ENCODE measurements at regions not wholly inside any gene's neighbourhood (a gene's known extent, or its start where the extent isn't known, plus 50 kb on each side); places are given as distances from the start of the nearest gene placed in this dataset.
A peak's percentile ranks its signal among the peaks of the same experiment; 100 is the strongest.

DNA sequence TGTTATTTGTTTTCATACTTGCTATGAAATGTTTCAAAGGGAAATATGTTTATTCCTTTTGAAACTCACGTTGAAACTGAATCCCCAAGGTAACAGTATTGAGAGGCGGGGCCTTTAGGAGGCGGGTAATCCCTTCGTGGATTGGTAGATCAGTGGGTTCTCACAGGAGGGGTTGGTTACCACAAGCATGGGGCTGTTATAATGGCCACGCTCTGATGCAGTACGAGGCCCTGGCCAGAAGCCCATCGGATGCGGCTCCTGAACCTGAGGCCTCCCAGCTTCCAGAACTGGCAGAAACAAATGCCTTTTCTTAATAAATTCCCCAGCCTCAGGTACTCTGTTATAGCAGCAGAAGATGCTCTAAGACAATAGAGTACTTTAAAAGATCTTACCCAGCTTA, 135.7 kb downstream of the ASB1 start:
- DNase-seq: no peak

DNA sequence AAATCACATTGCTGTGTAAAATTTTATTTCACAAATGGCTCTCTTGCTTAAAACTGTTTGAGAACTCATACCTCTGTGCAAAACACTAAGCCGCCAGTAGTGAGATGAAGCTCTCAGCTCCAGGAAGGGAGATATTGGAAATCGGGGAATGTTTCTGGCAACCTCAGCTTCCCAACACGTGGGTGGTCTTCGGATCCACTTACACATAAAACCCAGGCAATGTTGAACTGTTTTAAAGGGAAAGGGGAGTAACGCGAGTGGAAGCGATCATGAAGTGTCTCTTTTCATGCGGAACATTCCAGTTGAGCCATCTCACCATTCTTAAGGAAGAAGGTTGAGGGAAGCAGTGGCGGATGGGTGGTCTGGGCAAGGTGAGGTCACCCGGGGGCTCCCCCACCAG, 136.8 kb downstream of the ASB1 start:
- DNase-seq: no peak

DNA sequence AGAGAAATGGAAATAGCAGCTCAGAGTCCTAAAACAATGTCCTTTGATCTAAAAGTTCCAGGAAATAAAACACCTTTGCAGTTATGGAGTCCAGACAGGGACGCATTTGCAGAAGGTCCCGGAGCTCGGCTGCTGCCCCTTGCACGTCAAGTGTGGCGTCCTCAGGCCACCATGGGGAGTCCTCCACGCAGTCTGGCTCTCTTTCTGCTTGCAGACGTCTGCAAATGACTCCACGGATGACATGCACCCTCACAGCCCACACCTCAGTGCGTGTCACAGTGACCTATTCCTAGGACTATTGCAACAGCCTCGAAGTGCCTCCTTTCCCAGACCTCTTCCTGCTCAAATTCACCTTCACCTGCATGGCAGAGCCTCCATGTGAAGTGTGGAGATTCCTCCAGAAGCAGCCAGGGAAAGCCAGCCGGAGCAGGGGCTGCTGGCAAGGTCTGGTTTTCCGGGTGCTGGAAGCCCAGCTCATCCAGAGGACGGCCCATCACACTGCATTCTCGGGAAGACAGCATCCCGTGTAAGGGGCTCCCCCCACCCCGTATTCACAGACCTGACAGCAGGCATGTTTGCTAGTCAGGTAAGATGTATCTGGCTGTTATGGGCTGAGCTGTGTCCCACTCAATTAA, 137.7 kb downstream of the ASB1 start:
- DNase-seq: no peak

DNA sequence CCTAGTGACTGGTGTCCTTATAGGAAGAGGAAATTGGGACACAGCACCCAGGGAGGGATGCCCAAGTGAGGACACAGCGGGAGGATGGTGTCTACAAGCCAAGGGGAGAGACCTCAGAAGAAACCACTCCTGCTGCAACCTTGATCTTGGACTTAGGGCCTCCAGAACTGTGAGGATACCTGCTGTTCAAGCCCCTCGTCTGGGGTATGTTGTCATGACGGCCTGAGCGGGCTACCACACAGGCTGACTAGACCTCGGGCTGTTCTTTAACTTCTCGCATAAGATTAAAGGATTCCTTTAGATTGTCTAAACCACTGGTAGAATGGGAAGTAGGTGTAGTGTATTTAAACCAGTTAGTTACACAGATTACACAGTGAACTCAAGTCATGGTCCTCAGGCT, 138.3 kb downstream of the ASB1 start:
- DNase-seq: no peak

DNA sequence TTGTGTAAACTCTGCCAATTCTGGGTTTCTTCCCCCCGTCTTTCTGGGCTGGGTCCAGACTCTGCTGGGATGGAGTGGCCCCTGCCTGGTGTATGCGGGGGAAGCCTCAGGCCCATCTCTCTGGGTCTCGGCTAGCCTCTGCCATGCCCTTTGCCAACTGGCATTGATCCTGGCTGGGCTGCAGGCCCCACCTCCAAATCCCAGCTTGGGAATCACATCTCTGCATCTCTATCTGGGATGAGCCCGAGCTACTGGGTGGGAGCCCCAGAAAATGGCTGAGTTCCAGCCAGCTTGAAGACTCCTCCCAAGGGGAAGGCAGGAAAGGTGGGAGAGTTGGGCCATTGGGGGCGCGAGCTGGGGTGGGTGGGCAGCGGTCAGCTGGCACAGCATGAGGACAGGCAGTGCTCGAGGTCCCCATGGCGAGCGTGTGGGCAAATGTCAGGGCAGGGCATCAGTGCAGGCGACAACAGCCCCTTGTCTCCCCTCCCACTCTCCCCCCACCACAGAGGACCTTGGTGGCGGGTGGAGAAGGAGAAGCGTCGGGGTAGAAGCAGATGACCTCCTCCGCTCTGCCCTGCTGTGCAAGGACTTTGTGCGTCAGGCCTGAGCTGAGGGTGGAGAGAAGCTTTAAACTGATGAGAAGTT, 139.4 kb downstream of the ASB1 start:
- DNase-seq: no peak

DNA sequence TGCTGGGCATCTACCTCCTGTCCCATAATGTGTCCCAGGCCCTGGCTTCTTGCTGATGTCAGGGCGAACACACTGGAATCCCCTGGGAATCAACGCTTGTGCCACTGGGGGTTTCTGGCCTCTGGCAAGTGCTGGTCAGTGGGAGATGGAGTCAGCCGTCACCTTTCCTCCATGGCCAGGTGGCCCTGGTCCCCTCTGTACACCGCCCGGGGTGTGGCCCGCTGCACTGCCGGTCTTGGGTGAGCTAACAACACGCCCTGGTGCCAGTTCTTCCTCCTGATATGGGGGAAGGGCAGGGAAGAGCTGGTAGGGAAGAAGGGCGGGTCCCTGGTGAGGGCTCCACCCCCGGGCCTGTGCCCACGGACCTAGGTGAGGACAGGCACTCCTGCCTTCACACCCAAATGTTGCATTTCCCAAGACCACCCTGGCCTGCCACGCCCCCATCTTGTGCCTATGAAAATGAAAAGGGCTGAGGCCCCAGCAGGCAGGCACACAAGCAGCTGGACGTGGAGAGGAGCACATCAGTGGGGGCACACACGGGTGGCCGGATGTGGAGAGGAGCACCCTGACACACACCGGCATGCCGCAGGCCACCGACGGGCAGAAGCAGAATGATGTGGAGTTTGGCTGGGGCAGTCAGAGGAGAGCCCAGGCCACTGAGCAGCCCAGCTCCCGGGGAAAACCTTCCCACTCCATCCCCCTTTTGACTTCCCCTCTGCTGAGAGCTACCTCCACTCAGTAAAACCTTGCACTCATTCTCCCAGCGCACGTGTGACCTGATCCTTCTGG, 140.5 kb downstream of the ASB1 start:
- DNase-seq: no peak

DNA sequence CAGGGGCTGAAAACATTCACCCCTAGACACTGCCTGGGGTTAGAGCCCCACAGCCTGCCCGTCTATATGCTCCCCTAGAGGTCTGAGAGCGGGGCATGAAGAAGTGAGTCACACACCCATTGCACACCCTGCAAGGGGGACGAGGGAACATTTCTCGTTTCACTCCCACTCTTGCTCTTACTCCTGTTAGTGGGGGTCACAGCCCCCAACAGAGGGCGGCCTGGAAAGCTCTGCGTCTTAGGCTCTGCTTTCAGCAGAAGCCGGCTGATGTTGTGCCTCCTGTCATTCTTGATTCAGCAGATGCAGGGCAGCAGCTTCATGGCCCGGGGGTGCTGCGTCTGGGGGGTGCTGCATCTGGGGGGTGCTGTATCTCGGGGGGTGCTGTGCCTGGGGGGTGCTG, 141.3 kb downstream of the ASB1 start:
- no peak for DNase-seq

DNA sequence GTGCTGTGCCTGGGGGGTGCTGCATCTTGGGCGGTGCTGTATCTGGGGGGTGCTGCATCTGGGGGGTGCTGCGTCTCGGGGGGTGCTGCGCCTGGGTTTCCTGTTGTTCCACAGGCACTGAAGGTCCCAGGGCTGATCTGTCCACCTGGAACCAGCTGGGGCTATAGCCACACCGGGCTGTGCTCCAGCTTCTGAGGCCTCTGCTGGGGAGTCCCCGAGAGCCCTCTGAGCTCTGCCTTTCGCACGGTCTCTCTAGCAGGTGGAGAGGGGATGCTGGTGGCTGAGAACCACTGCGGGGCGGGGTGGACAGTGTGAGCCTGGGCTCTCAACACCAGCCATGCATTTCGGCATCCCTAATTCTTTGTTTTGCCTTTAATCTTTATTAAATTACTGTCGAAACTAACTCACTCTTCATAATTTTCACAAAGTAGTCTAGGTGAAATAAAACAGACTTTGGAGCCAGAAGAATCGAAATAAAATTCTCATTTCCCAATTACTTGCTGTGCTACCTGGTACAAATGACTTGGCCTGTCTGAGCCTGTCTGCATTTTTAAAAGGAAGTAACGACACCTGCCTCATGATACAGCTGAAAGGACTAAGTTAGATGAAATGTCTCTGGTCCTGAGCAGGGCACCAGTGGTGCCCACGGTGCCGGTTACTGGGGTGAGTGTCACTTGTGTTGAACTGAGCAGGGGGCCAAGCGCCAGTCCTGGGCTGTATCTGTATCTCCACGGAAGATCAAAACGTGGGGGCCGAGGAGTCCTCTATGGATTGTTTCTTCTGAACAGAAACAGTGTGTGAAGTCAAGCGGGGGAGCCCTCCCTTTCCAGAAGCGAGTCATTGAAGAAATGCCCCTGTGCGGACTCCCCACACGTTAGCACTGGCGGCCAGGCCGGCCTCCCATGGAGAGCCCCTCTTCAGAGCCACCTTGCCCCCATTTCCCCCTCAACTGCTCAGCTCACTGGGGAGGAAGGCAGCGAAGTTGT, 142.0 kb downstream of the ASB1 start:
- no peak for DNase-seq

DNA sequence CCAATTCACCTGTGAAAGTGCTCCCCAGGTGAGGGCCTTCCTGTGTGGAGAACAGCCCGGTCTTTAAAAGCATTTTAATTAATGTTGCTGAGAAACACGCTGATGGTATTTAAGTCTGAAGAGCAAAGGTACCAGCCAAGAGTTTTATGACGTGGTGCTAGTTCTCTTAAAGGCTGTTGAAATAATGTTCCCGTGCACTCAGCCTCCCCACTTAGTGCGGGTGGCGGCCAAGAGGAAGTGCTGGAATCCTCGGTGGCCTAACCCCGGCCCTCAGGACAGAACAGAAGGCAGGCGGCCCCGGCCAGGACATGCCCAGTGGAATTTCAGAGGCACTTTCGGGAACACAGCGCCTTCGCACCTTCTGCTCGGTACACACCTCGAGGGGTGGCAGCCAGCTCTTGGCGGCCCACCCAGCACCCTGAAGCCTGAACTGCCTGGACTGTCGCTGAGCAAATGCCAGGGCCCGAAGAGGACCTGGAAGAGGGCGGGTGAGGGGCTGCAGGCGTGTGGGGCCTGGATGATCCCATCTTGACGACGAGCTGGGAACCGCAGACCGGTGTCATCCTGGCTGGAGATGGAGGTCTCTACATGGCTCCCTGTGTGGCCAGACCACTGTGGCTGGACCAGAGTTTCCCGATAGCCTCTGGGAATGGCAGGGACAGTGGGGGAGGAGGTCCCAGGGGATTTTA, 142.9 kb downstream of the ASB1 start:
- no peak for DNase-seq

DNA sequence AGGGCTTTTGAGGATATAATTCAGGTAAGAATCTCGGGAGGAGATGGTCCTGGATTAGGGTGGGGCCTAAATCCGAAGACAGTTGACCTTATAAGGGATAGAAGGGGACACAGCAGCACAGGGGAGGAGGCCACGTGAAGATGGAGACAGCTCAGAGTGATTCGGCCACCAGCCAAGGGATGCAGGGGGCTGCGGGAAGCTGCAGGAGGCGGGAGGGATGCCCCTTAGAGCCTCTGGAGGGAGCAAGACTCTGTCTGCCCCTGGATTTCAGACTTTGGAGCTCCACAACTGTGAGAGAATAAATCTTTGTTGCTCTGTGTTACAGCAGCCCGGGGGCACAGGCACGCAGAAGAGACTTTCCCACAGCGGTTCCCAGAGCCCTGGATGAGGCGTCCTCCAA, 143.7 kb downstream of the ASB1 start:
- no peak for DNase-seq

DNA sequence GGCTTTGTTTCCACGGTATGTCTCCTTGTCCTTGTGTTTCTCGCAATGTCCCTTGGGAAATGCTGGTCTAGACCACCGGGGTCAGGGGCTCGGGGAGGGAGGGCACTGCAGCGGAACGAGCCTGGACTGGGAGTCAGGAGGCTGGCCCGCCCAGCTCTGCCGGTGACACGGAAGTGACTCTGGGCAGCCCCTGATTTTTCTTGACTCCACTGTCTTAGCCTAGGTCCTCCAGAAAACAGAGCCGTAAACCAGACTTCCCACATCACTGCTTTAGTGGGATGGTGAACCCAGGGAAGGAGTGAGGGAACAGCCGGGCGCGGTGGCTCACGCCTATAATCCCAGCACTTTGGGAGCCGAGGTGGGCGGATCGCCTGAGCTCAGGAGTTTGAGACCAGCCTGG, 144.2 kb downstream of the ASB1 start:
- no peak for DNase-seq

DNA sequence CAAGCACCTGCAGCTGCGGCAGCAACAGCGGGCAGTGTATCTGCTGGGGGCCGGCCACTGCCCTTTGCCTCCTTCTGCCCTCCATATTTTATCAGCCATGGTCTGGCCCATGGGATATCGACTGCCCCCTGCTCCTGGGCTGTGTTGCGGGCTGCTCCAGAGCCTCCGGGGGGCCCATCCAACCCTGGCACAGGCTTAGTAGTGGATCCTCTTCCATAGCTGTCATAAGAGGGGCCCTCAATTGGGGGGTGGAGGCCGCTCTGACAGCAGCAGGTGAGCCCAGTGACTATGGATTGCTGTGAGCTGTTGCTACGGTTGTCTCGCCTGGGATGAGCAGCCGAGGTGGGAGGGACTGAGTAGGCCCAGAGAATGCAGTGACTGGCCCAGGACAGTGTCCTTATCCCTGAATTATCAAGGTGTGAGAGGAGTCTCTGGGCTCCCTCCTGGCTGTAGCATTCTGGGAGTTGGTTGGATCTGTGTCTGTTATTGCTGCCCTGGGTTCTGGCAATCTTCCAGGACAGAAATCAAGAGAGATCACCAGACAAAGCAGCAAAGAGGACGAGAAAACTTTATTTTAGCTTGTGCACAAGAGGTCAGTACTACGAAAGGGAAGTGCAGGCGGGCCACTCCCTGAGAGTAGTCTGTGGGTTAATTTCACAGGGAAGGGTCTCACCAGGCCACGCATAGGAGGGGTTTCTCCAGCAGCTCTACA, 145.1 kb downstream of the ASB1 start:
- DNase-seq: no peak

DNA sequence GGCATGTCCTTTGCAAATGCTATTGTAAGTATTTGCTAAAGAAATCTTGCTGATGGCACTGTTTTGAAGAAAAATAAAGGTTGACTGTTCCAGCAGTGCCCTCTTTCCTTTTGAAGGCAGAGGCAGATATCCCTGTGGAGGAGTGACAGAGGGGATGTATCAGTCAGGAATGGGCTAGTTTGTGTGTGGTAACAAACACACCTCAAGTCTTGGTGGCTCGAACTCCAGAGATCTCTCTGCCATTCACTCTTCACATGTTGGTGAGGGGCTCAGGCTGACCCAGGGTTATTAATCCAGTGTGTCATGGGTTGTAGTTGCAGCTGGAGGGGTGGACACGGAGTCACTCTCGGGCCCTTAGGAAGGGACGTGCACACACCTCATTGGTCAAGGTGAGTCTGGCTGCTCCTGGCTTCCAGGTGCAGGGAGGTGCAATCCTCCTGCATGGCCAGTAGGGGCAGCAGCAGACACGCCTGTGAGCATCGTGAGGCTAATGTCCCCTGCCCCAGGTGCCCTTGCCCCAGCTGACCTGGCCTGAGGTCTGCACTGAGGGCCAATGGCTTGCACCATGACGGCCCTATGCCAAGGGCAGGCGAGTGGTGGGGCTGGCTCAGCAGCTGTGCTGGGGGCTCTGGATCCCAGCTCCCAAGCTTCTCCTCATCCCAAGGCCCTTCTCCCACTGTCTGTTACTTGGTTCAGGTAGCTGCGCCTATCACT, 146.5 kb downstream of the ASB1 start:
- no peak for DNase-seq

DNA sequence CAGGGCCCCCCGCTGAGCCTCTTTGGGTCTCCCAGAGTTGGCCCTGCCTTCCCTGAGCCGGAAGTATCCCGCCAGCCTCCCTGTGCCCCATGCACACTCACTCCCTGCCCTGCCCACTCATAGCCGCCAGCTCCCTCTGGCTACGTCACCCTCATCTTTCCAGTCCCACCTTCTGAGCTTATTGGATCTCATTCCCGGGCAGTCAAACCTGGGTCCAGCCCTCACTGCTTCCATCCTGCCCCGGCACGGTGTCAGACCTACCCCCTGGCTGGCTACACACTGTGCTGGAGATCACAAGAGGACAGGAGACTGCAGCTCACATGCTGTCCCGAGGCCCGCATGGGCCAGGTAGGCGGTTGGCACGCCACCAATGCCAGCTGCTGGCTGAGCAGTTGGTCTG, 147.2 kb downstream of the ASB1 start:
- DNase-seq: no peak

DNA sequence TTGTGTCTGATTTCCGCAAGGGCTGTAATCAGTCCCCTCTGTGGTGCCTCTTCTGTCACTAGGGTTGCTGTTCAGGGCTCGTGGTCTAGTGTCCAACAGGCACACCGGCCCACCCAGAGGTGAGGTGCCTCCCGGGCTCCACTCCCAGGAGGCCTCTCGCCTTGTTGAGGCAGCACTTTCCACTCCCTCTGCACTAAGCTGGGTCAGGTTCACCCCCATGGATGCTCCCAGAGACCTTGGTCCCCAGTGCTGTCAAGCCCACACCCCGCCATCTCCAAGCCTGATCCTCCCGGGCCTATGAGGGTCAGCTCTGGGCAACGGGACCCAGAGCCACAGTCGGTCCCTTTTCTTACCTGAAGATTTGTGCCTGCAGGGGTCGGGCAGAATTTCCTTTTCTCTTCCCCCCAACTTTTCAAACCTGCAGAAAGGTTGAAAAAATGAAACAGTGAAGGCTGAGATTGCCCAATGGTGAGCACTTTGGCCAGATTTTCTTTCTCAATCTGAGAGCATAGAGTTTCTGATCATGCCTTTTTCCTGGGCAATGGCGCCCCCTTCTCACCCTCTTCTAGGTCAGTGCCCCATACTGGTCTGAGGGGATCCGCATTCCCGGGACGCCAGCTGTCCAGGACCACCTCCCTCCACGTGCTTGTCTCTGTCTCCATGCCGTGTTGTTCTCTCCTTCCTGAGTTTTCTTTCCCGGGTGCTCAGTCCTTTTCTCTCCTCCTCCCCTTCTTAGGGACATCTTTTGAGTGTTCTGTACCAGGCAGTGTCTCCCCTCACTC, 148.0 kb downstream of the ASB1 start:
- DNase-seq: no peak

DNA sequence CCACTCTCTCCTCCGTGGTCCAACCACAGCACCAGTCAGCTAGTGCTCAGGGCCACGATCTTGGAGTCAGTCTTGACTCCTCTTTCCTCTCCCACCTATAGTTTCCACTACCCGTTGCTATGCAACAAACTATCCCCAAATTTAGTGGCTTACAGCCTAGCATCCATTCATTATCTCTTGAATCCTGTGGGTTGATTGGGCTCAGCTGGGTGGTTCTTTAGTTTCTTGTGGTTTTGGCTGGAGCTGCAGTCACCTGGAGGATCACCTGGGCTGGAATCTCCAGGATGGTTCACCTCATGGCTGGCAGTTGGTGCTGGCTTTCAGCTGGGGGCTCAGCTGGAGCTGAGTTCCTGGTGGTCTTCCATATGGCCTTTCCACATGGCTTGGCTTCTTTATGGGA, 149.9 kb downstream of the ASB1 start:
- no peak for DNase-seq

DNA sequence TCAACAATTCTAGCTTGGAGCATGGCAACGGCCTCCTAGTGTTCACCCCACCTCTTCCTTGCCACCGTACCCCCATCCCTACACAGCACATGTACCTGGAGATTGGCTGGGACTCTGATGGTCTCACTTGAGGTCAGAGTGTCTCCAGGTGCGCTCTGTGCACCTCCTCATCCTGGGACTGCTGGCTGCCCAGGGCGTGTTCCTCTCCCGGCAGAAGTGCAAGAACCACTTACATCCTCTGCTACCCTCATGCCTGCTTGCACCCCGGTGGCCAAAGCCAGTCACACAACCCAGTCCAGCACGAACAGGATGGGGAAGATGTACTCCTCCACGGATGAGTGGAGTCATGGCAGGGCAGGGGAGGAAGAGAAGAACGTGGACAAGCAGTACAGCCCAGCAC, 151.5 kb downstream of the ASB1 start:
- no peak for DNase-seq

DNA sequence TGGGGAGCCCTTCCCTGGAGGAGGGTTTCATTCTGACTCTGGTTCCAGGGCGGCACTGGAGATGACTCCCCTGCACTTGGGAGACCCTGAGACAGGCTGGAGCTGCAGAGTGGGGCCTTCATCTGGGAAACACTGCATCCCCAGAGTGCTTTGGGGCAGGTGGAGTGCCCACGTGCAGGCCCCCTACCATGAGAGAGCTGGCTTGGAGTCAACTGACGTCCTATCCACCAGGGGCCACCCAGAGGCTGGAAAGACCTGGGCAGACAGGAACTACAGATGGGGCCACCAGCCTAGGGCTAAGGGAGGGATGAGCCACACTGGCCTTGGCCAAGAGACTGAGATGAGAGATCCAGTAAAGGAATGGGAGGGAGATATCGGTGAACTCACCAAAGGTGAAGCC, 153.8 kb downstream of the ASB1 start:
- DNase-seq: no peak

DNA sequence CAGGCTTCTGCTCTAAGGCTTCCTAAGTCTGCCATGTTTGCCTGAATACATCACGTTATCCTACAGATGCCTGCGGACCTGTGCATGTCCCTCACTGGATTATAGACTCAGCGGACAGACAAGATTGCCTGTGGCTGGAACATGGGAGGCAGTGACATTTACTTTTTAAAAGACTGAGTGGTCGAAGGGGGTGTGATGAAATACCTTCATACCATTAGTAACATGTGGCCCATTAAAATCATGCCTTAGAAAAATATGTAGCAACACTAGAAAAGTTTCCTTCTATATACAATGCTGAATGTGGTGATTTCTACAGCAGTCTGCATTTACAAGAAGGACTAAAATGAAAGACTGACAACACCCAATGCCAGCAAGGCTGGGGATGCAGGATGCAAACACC, 154.4 kb downstream of the ASB1 start:
- DNase-seq: no peak

DNA sequence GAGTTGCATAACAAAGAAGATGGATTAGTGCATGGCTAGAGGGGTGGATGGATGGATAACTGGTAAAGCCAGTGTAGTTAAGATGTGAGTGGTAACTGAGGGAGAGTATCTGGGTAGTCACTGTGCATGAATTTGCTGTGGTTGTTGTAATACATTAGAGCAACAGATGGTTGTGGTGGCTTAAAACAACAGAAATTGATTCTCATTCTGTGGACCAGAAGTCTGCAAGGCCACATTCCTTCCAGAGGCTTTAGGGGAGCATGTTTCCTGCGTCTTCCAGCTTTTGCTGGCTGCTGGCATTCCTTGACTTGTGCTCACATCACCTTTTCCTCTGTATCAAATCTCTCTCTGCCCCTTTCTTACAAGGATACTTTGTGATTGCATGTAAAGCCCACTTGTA, 155.4 kb downstream of the ASB1 start:
- DNase-seq: peak; percentile 11
